Esophagus squamous epithelium (tissue), 5 donors: ENCODE measurements at regions not wholly inside any gene's neighbourhood (a gene's known extent, or its start where the extent isn't known, plus 50 kb on each side); places are given as distances from the start of the nearest gene placed in this dataset.
"Not testable (repeated sequence)": the region's sequence is repeated elsewhere in the genome, so short reads cannot be mapped to it uniquely, and the experiment has no call there.

Experiments
- DNase-seq: peaks from one replicate; lab custom pipeline; 2025; lab: John Stamatoyannopoulos, UW
- H3K27ac ChIP-seq, 4 donors: fragments of 200-600 bp; sonication (generic); one replicate each; pipeline ENCODE4 v1.5.1; 2016 to 2019; ENCODE audit warnings: mild to moderate bottlenecking in 1 of 4
- H3K27me3 ChIP-seq, 4 donors: fragments of 200-600 bp; sonication (generic); 1 replicate in 3 of 4; 2 replicates in 1 of 4; pipeline versions ENCODE4 v1.5.1 to v1.6.0; 2017 to 2021; ENCODE audit warnings: antibody characterized with exemption in 1 of 4
- H3K36me3 ChIP-seq, 3 donors: fragments of 200-600 bp; sonication (generic); one replicate each; pipeline ENCODE4 v1.5.1; 2016 to 2019
- H3K4me1 ChIP-seq, 3 donors: fragments of 200-600 bp; sonication (generic); one replicate each; pipeline ENCODE4 v1.5.1; 2017 to 2019
- H3K4me3 ChIP-seq, 4 donors: fragments of 200-600 bp; sonication (generic); 1 replicate in 3 of 4; 2 replicates in 1 of 4; pipeline ENCODE4 v1.5.1; 2016 to 2019; ENCODE audit warnings: mild to moderate bottlenecking in 2 of 4, moderate library complexity in 1 of 4
- H3K9me3 ChIP-seq, 3 donors: fragments of 200-600 bp; sonication (generic); one replicate each; pipeline ENCODE4 v1.5.1; 2016 to 2019
- CTCF ChIP-seq, 6 experiments: fragments of 450-650 bp in 4 of 6; fragments of 200-600 bp in 2 of 6; sonication (generic) in 2 of 6; IDR thresholded peaks; one replicate each; pipeline ENCODE4 v1.5.1; 2016 to 2019; ENCODE audit warnings: antibody characterized with exemption in 6 of 6, mild to moderate bottlenecking in 4 of 6, moderate library complexity in 4 of 6
- POLR2A ChIP-seq, 4 donors: fragments of 450-650 bp; IDR thresholded peaks; one replicate each; pipeline ENCODE4 v1.6.1; 2017; ENCODE audit warnings: antibody characterized with exemption in 4 of 4, mild to moderate bottlenecking in 4 of 4, moderate library complexity in 3 of 4
- WGBS, 2 donors: methylation state at CpG; one replicate each; pipeline ENCODE4 v1.1.5; 2018; 5-methylcytosine and 5-hydroxymethylcytosine counted together
- intact Hi-C: fragments of 100-400 bp; cut with DNase I; formaldehyde crosslinking; loops from one replicate; pipeline ENCODE4 v1.15.0; 2022
- donor health status: DM: yes; HTN: yes; CAD: no.

GRCh38 chr2:226168496-226169160 lies 631.0 kb downstream of the IRS1 start:
- Histone ChIP-seq H3K9me3 (no peaks in the 10 kb centered on the region), H3K4me3 (no peak overlapping the region), H3K36me3 (no peaks in the 10 kb centered on the region), H3K4me1 (no peaks in the 10 kb centered on the region), H3K27ac (no peak overlapping the region), H3K27me3 (no peaks in the 10 kb centered on the region)
- DNase-seq = no peak
- TF ChIP-seq POLR2A (IDR thresholded peaks at IDR 0.05) (no peak), CTCF (IDR thresholded peaks at IDR 0.05) (no peak)
- 79 to 82% methylated on average over 4 of the region's 4 CpGs for WGBS, 2 donors
- intact Hi-C loops = no loop called here

- no peak for DNase-seq
- H3K27me3 ChIP-seq = no peaks in the 10 kb centered on the region
- intact Hi-C loops = no loop called here
- 70 to 74% methylated on average over 1 of the region's 1 CpG for WGBS, 2 donors
- H3K9me3 ChIP-seq = no peaks in the 10 kb centered on the region
- TF ChIP-seq CTCF (IDR thresholded peaks at IDR 0.05) (no peak), POLR2A (IDR thresholded peaks at IDR 0.05) (no peak)
- H3K36me3 ChIP-seq = no peaks in the 10 kb centered on the region
- H3K4me3 ChIP-seq = no peak overlapping the region
- no peaks in the 10 kb centered on the region for H3K4me1 ChIP-seq
- no peak overlapping the region for H3K27ac ChIP-seq
Observed at GRCh38 chr2:226164512-226164911, 635.1 kb downstream of the IRS1 start.

GRCh38 chr2:226160617-226161016 lies 639.0 kb downstream of the IRS1 start:
- H3K27ac ChIP-seq, H3K4me3 ChIP-seq, H3K36me3 ChIP-seq, H3K9me3 ChIP-seq, DNase-seq, H3K27me3 ChIP-seq, intact Hi-C loops, H3K4me1 ChIP-seq: not testable (repeated sequence)
- WGBS, 2 donors = 93 to 96% methylated on average over 4 of the region's 4 CpGs

GRCh38 chr2:226159875-226160479 lies 639.6 kb downstream of the IRS1 start:
- WGBS, 2 donors = 36 to 52% methylated on average over 4 of the region's 4 CpGs
- Histone ChIP-seq H3K4me3 (no peak overlapping the region), H3K9me3 (no peaks in the 10 kb centered on the region), H3K36me3 (no peaks in the 10 kb centered on the region), H3K27me3 (no peaks in the 10 kb centered on the region), H3K27ac (no peak overlapping the region), H3K4me1 (no peaks in the 10 kb centered on the region)
- TF ChIP-seq CTCF (IDR thresholded peaks at IDR 0.05) (no peak), POLR2A (IDR thresholded peaks at IDR 0.05) (no peak)
- no peak for DNase-seq
- intact Hi-C loops = no loop called here

GRCh38 chr2:226158940-226159339 lies 640.7 kb downstream of the IRS1 start:
- H3K27me3 ChIP-seq = no peaks in the 10 kb centered on the region

More at GRCh38 chr2:226158940-226159339, 640.7 kb downstream of the IRS1 start:
- Histone ChIP-seq H3K27ac (no peak overlapping the region), H3K36me3 (no peaks in the 10 kb centered on the region), H3K4me3 (no peak overlapping the region), H3K4me1 (no peaks in the 10 kb centered on the region), H3K9me3 (no peaks in the 10 kb centered on the region)
- 86 to 87% methylated on average over 2 of the region's 2 CpGs for WGBS, 2 donors
- no peak for DNase-seq
- no peak for TF ChIP-seq CTCF (IDR thresholded peaks at IDR 0.05)
- no peak for TF ChIP-seq POLR2A (IDR thresholded peaks at IDR 0.05)
- intact Hi-C loops = no loop called here
